ENCODE measurements at regions not wholly inside any gene's neighbourhood (a gene's known extent, or its start where the extent isn't known, plus 50 kb on each side); places are given as distances from the start of the nearest gene placed in this dataset.
"Not testable (repeated sequence)": the region's sequence is repeated elsewhere in the genome, so short reads cannot be mapped to it uniquely, and the experiment has no call there.

- no peak for DNase-seq
These were observed 53.4 kb downstream of the OR2K2 start for GRCh38 chr9:111276431-111277128.

- no peak for DNase-seq
These were observed 55.3 kb downstream of the OR2K2 start for GRCh38 chr9:111274737-111275136.

- DNase-seq: peak; percentile 55
These were observed 57.4 kb downstream of the OR2K2 start for GRCh38 chr9:111272581-111272980.

GRCh38 chr9:111271481-111272080, 58.4 kb downstream of the OR2K2 start:
- DNase-seq: no peak

- no peak for DNase-seq
These were observed 59.0 kb downstream of the OR2K2 start for GRCh38 chr9:111271047-111271446.

- not testable (repeated sequence) for DNase-seq
These were observed 64.0 kb downstream of the OR2K2 start for GRCh38 chr9:111266024-111266423.

GRCh38 chr9:111263116-111263515, 66.9 kb downstream of the OR2K2 start:
- no peak for DNase-seq

GRCh38 chr9:111258875-111259271, 71.2 kb downstream of the OR2K2 start:
- no peak for DNase-seq

GRCh38 chr9:111258209-111258874, 71.7 kb downstream of the OR2K2 start:
- no peak for DNase-seq

GRCh38 chr9:111253742-111254437, 76.1 kb downstream of the OR2K2 start:
- no peak for DNase-seq

- no peak for DNase-seq
These were observed 78.9 kb downstream of the OR2K2 start for GRCh38 chr9:111250875-111251842.

GRCh38 chr9:111237447-111237846, 92.6 kb downstream of the OR2K2 start:
- no peak for DNase-seq

- no peak for DNase-seq
These were observed 93.7 kb downstream of the OR2K2 start for GRCh38 chr9:111236332-111236731.

GRCh38 chr9:111233963-111234362, 96.1 kb downstream of the OR2K2 start:
- DNase-seq: no peak

GRCh38 chr9:111232997-111233790, 96.8 kb downstream of the OR2K2 start:
- DNase-seq: no peak

- DNase-seq: no peak
These were observed 98.0 kb downstream of the OR2K2 start for GRCh38 chr9:111231801-111232580.

- no peak for DNase-seq
These were observed 107.3 kb downstream of the OR2K2 start for GRCh38 chr9:111222757-111223156.

- no peak for DNase-seq
These were observed 117.2 kb downstream of the OR2K2 start for GRCh38 chr9:111212874-111213273.

GRCh38 chr9:111198936-111199335, 131.1 kb downstream of the OR2K2 start:
- DNase-seq: no peak

- no peak for DNase-seq
These were observed 132.8 kb downstream of the OR2K2 start for GRCh38 chr9:111197256-111197655.

GRCh38 chr9:111195766-111196165, 134.3 kb downstream of the OR2K2 start:
- DNase-seq: no peak

Measured in DMS79 (cell line).